H9 (cell line): ENCODE measurements at regions not wholly inside any gene's neighbourhood (a gene's known extent, or its start where the extent isn't known, plus 50 kb on each side); places are given as distances from the start of the nearest gene placed in this dataset.

Source experiments
- DNase-seq: peaks from one replicate; pipeline ENCODE4 v3.0.0-alpha.2; 2017
- H2AFZ ChIP-seq: one replicate; pipeline ENCODE4 v1.6.1; 2013; ENCODE audit warnings: mild to moderate bottlenecking, low read length, control low read depth, moderate library complexity
- H2AK5ac ChIP-seq: 2 replicates; pipeline ENCODE4 v1.6.1; 2013; ENCODE audit warnings: low read length, control low read depth, mixed read lengths; ENCODE audit not compliant: insufficient read length
- H2BK120ac ChIP-seq: one replicate; pipeline ENCODE4 v1.6.1; 2013; ENCODE audit warnings: low read depth, mild to moderate bottlenecking, low read length, control low read depth, inconsistent platforms; ENCODE audit not compliant: poor library complexity, severe bottlenecking
- H2BK12ac ChIP-seq: 2 replicates; pipeline ENCODE4 v1.6.1; 2013; ENCODE audit warnings: low read length, control low read depth, mixed read lengths, low read depth; ENCODE audit not compliant: insufficient read length
- H2BK15ac ChIP-seq: 2 replicates; pipeline ENCODE4 v1.6.1; 2013; ENCODE audit warnings: low read depth, low read length, control low read depth
- H2BK20ac ChIP-seq: one replicate; pipeline ENCODE4 v1.6.1; 2013; ENCODE audit warnings: low read depth, mild to moderate bottlenecking, low read length, control low read depth, inconsistent platforms; ENCODE audit not compliant: poor library complexity, severe bottlenecking
- H2BK5ac ChIP-seq: 2 replicates; pipeline ENCODE4 v1.6.1; 2013; ENCODE audit warnings: low read length, control low read depth, mixed read lengths; ENCODE audit not compliant: insufficient read length
- H3K14ac ChIP-seq: 2 replicates; pipeline ENCODE4 v1.6.1; 2013; ENCODE audit warnings: low read length, control low read depth; ENCODE audit not compliant: insufficient read depth
- H3K18ac ChIP-seq: 2 replicates; pipeline ENCODE4 v1.6.1; 2013; ENCODE audit warnings: low read depth, mild to moderate bottlenecking, mixed read lengths, low read length, control low read depth; ENCODE audit not compliant: insufficient read length
- H3K23ac ChIP-seq: 2 replicates; pipeline ENCODE4 v1.6.1; 2013; ENCODE audit warnings: low read length, control low read depth, mixed read lengths, low read depth; ENCODE audit not compliant: insufficient read length
- H3K23me2 ChIP-seq: 2 replicates; pipeline ENCODE4 v1.6.1; 2013; ENCODE audit warnings: low read depth, mild to moderate bottlenecking, mixed read lengths, low read length, control low read depth; ENCODE audit not compliant: insufficient read length, poor library complexity, severe bottlenecking
- H3K27ac ChIP-seq: 2 replicates; pipeline ENCODE4 v1.5.1; 2013; ENCODE audit warnings: low read length, control low read depth, mixed read lengths, low read depth; ENCODE audit not compliant: insufficient read length
- H3K27me3 ChIP-seq: 2 replicates; pipeline ENCODE4 v1.6.1; 2013; ENCODE audit warnings: low read length, control low read depth, inconsistent platforms; ENCODE audit not compliant: insufficient read depth
- H3K4ac ChIP-seq: 2 replicates; pipeline ENCODE4 v1.6.1; 2013; ENCODE audit warnings: low read depth, mild to moderate bottlenecking, control low read depth, inconsistent platforms, low read length, moderate library complexity
- H3K4me1 ChIP-seq: 2 replicates; pipeline ENCODE4 v1.6.1; 2013; ENCODE audit warnings: low read length, control low read depth, inconsistent platforms; ENCODE audit not compliant: insufficient read depth
- H3K4me2 ChIP-seq: 2 replicates; pipeline ENCODE4 v1.6.1; 2013; ENCODE audit warnings: low read length, control low read depth, mixed read lengths; ENCODE audit not compliant: insufficient read length, insufficient read depth
- H3K56ac ChIP-seq: 2 replicates; pipeline ENCODE4 v1.6.1; 2013; ENCODE audit warnings: low read depth, mild to moderate bottlenecking, mixed read lengths, low read length, control low read depth; ENCODE audit not compliant: insufficient read length
- H3K79me1 ChIP-seq: 2 replicates; pipeline ENCODE4 v1.6.1; 2013; ENCODE audit warnings: low read depth, mild to moderate bottlenecking, moderate library complexity, low read length, control low read depth, inconsistent platforms; ENCODE audit not compliant: insufficient read depth, poor library complexity, severe bottlenecking
- H3K79me2 ChIP-seq: 2 replicates; pipeline ENCODE4 v1.6.1; 2013; ENCODE audit warnings: low read length, control low read depth, inconsistent platforms; ENCODE audit not compliant: insufficient read depth
- H3K9ac ChIP-seq: 2 replicates; pipeline ENCODE4 v1.6.1; 2013; ENCODE audit warnings: low read length, control low read depth, mixed read lengths; ENCODE audit not compliant: insufficient read length; ENCODE audit errors: extremely low read depth
- H3K9me3 ChIP-seq: one replicate; pipeline ENCODE4 v1.6.1; 2013; ENCODE audit warnings: low read depth, low read length, inconsistent platforms; ENCODE audit not compliant: control insufficient read depth
- H3T11ph ChIP-seq: one replicate; pipeline ENCODE4 v1.6.1; 2013; ENCODE audit warnings: mild to moderate bottlenecking, low read length, control low read depth, inconsistent platforms
- H4K20me1 ChIP-seq: one replicate; pipeline ENCODE4 v1.6.1; 2013; ENCODE audit not compliant: control insufficient read depth, insufficient read length, insufficient read depth
- H4K5ac ChIP-seq: 2 replicates; pipeline ENCODE4 v1.6.1; 2013; ENCODE audit warnings: low read depth, mild to moderate bottlenecking, mixed read lengths, low read length, control low read depth; ENCODE audit not compliant: insufficient read length
- H4K8ac ChIP-seq: replicated peaks from 2 replicates; pipeline ENCODE4 v1.6.1; 2013; ENCODE audit warnings: low read length, control low read depth, mixed read lengths, low read depth; ENCODE audit not compliant: insufficient read length
- H4K91ac ChIP-seq: 2 replicates; pipeline ENCODE4 v1.6.1; 2013; ENCODE audit warnings: low read depth, mild to moderate bottlenecking, moderate library complexity, mixed read lengths, low read length, control low read depth; ENCODE audit not compliant: insufficient read length
- H3K27ac Mint-ChIP-seq, 3 experiments: 2 replicates in 2 of 3; 3 replicates in 1 of 3; pipeline ENCODE4 v1.8.0; 2020 to 2021; ENCODE audit warnings: mixed read lengths in 3 of 3, mild to moderate bottlenecking in 1 of 3, moderate library complexity in 1 of 3
- H3K27me3 Mint-ChIP-seq: 2 replicates; pipeline ENCODE4 v1.8.0; 2021; ENCODE audit warnings: low read depth, mild to moderate bottlenecking, moderate library complexity, mixed read lengths
- H3K36me3 Mint-ChIP-seq, 3 experiments: 2 replicates in 2 of 3; 3 replicates in 1 of 3; pipeline ENCODE4 v1.8.0; 2020 to 2021; ENCODE audit warnings: low read depth in 3 of 3, mixed read lengths in 3 of 3; ENCODE audit not compliant: insufficient read depth in 1 of 3
- H3K4me1 Mint-ChIP-seq, 2 experiments: 2 replicates each; pipeline ENCODE4 v1.8.0; 2020; ENCODE audit warnings: mixed read lengths in 2 of 2
- H3K4me3 Mint-ChIP-seq, 2 experiments: 2 replicates in 1 of 2; 3 replicates in 1 of 2; pipeline ENCODE4 v1.8.0; 2020 to 2021; ENCODE audit warnings: mild to moderate bottlenecking in 2 of 2, mixed read lengths in 2 of 2, moderate library complexity in 1 of 2
- H3K9me3 Mint-ChIP-seq, 2 experiments: 2 replicates in 1 of 2; 3 replicates in 1 of 2; pipeline ENCODE4 v1.8.0; 2020; ENCODE audit warnings: mild to moderate bottlenecking in 2 of 2, mixed read lengths in 2 of 2, moderate library complexity in 1 of 2
- WGBS: extraction: QIAGEN DNeasy Blood & Tissue Kit; methylation state at CpG from one replicate; pipeline ENCODE4 v1.1.7; 2013; ENCODE audit warnings: missing lambda C conversion rate, low lambda C conversion rate, mixed read lengths; ENCODE audit not compliant: insufficient read length; ENCODE audit errors: extremely low coverage; 5-methylcytosine and 5-hydroxymethylcytosine counted together
- TF ChIP-seq, protein P1 (sequence below): fragments of 200-600 bp; sonication (generic); conservative IDR thresholded peaks from 3 replicates; pipeline ENCODE4 v1.8.0; 2021; ENCODE audit warnings: antibody characterized with exemption, mild to moderate bottlenecking

- Histone ChIP-seq H3K4ac (no peak overlapping the region), H2BK120ac (no peak overlapping the region), H3K27ac (no peak overlapping the region), H2AFZ (no peak overlapping the region), H2BK5ac (no peak overlapping the region), H3K23ac (no peak overlapping the region), H4K8ac (no peak overlapping the region), H3K18ac (no peak overlapping the region), H3K4me1 (peaks cover 2% of the 10 kb centered on the region; the same call in 1 of the 2 replicates), H3K9ac (no peak overlapping the region), H3K14ac (no peak overlapping the region), H3K27me3 (no peaks in the 10 kb centered on the region), H4K20me1 (no peaks in the 10 kb centered on the region), H3K23me2 (no peaks in the 10 kb centered on the region), H2BK20ac (no peak overlapping the region), H4K5ac (no peak overlapping the region), H4K91ac (no peak overlapping the region), H3K4me2 (no peak overlapping the region), H3K56ac (no peak overlapping the region), H3K79me2 (no peaks in the 10 kb centered on the region), H3K9me3 (no peaks in the 10 kb centered on the region), H3T11ph (no peak overlapping the region), H3K79me1 (no peaks in the 10 kb centered on the region), H2BK15ac (no peak overlapping the region), H2AK5ac (no peak overlapping the region), H2BK12ac (no peak overlapping the region)
- TF ChIP-seq, protein P1, sequence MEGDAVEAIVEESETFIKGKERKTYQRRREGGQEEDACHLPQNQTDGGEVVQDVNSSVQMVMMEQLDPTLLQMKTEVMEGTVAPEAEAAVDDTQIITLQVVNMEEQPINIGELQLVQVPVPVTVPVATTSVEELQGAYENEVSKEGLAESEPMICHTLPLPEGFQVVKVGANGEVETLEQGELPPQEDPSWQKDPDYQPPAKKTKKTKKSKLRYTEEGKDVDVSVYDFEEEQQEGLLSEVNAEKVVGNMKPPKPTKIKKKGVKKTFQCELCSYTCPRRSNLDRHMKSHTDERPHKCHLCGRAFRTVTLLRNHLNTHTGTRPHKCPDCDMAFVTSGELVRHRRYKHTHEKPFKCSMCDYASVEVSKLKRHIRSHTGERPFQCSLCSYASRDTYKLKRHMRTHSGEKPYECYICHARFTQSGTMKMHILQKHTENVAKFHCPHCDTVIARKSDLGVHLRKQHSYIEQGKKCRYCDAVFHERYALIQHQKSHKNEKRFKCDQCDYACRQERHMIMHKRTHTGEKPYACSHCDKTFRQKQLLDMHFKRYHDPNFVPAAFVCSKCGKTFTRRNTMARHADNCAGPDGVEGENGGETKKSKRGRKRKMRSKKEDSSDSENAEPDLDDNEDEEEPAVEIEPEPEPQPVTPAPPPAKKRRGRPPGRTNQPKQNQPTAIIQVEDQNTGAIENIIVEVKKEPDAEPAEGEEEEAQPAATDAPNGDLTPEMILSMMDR = no peak
- WGBS = no CpG with 5 or more reads among the region's 3 CpGs
- no peak overlapping the region for H3K4me3 Mint-ChIP-seq
- no peak for DNase-seq
- H3K27ac Mint-ChIP-seq = 0 out of 7 replicates have a peak overlapping the region, but pooled peaks of 1 of the 3 experiments have one; percentile 59
- H3K9me3 Mint-ChIP-seq = peaks cover 1% of the 10 kb centered on the region in 2 experiments; a peak in 2 of 5 replicates
- peaks cover under 1 to 1% (median 1%) of the 10 kb centered on the region in 3 experiments; a peak in 6 of 7 replicates for H3K36me3 Mint-ChIP-seq
- peaks cover 16 to 18% of the 10 kb centered on the region in 2 experiments for H3K4me1 Mint-ChIP-seq
- no peaks in the 10 kb centered on the region; the same call in 1 of the 2 replicates for H3K27me3 Mint-ChIP-seq
Observed at GRCh38 chr4:124481123-124481522, 231.4 kb downstream of the ANKRD50 start.
